PFSK-1 (cell line): ENCODE measurements at regions not wholly inside any gene's neighbourhood (a gene's known extent, or its start where the extent isn't known, plus 50 kb on each side); places are given as distances from the start of the nearest gene placed in this dataset.

Experiments
- REST ChIP-seq, 2 experiments: IDR thresholded peaks; 2 replicates each; pipeline versions ENCODE4 v1.6.1 to v1.8.0; 2011 to 2012; ENCODE audit warnings: low read depth in 2 of 2, low read length in 2 of 2, control low read depth in 1 of 2, inconsistent platforms in 1 of 2, mild to moderate bottlenecking in 1 of 2, moderate library complexity in 1 of 2; ENCODE audit not compliant: insufficient read depth in 1 of 2
- SIN3A ChIP-seq: IDR thresholded peaks from 2 replicates; pipeline ENCODE4 v1.6.1; 2012; ENCODE audit warnings: mild to moderate bottlenecking, low read length, moderate library complexity, borderline replicate concordance; ENCODE audit not compliant: insufficient read depth

- TF ChIP-seq REST (IDR thresholded peaks at IDR 0.05; ENCODE audit: insufficient read depth in 1 of 2, low read depth in 2 of 2, low read length in 2 of 2), result no peak
- no peak for TF ChIP-seq SIN3A
Measured at GRCh38 chr22:49585461-49586243, 242.0 kb downstream of the BRD1 start.
